HepG2 (cell line): ENCODE measurements at regions not wholly inside any gene's neighbourhood (a gene's known extent, or its start where the extent isn't known, plus 50 kb on each side); places are given as distances from the start of the nearest gene placed in this dataset.

ENCODE experiments used
- BCL3 ChIP-seq: sonication (generic); formaldehyde crosslinking; IDR thresholded peaks from 2 replicates; pipeline ENCODE4 v1.5.1; 2020; ENCODE audit warnings: mild to moderate bottlenecking, missing genetic modification reagents, moderate library complexity
- EED ChIP-seq: sonication (generic); formaldehyde crosslinking; IDR thresholded peaks from 2 replicates; pipeline ENCODE4 v1.5.0; 2020; ENCODE audit warnings: mild to moderate bottlenecking, missing genetic modification reagents
- FOXP1 ChIP-seq, 2 experiments: fragments of 450-650 bp in 1 of 2; IDR thresholded peaks; 2 replicates each; pipeline ENCODE4 v1.6.1; 2017 to 2018; ENCODE audit warnings: antibody characterized with exemption in 1 of 2
- HBP1 ChIP-seq: IDR thresholded peaks from 2 replicates; pipeline ENCODE4 v1.6.1; 2016; ENCODE audit warnings: low read depth, control low read depth
- HES4 ChIP-seq: sonication (generic); formaldehyde crosslinking; IDR thresholded peaks from 2 replicates; pipeline ENCODE4 v1.9.0; 2021; ENCODE audit warnings: mild to moderate bottlenecking, missing genetic modification reagents, borderline replicate concordance
- HOXA3 ChIP-seq: sonication (generic); formaldehyde crosslinking; IDR thresholded peaks from 2 replicates; pipeline ENCODE4 v1.5.0; 2020; ENCODE audit warnings: missing genetic modification reagents
- ISL2 ChIP-seq: sonication (generic); formaldehyde crosslinking; IDR thresholded peaks from 2 replicates; pipeline ENCODE4 v1.5.0; 2020; ENCODE audit warnings: missing genetic modification reagents
- KDM4B ChIP-seq: sonication (generic); formaldehyde crosslinking; IDR thresholded peaks from 2 replicates; pipeline ENCODE4 v1.4.0; 2020; ENCODE audit warnings: missing genetic modification reagents
- KLF11 ChIP-seq: IDR thresholded peaks from 2 replicates; pipeline ENCODE4 v1.6.1; 2016; ENCODE audit warnings: missing compliant biosample characterization
- MED8 ChIP-seq: sonication (generic); formaldehyde crosslinking; IDR thresholded peaks from 2 replicates; pipeline ENCODE4 v1.8.1; 2023; ENCODE audit warnings: mild to moderate bottlenecking, missing genetic modification reagents; ENCODE audit not compliant: insufficient replicate concordance
- NR0B2 ChIP-seq: sonication (generic); formaldehyde crosslinking; IDR thresholded peaks from 2 replicates; pipeline ENCODE4 v1.4.0; 2020; ENCODE audit warnings: mild to moderate bottlenecking, missing genetic modification reagents
- PATZ1 ChIP-seq: sonication (generic); formaldehyde crosslinking; IDR thresholded peaks from 2 replicates; pipeline ENCODE4 v1.4.0; 2020; ENCODE audit warnings: missing genetic modification reagents
- TARDBP ChIP-seq: sonication (generic); formaldehyde crosslinking; IDR thresholded peaks from 2 replicates; pipeline ENCODE4 v1.8.0; 2022; ENCODE audit warnings: mild to moderate bottlenecking, missing genetic modification reagents
- ZNF124 ChIP-seq: sonication (generic); formaldehyde crosslinking; IDR thresholded peaks from 2 replicates; pipeline ENCODE4 v1.4.0; 2020; ENCODE audit warnings: missing genetic modification reagents
- ZNF260 ChIP-seq: sonication (generic); formaldehyde crosslinking; IDR thresholded peaks from 2 replicates; pipeline ENCODE4 v1.4.0; 2020; ENCODE audit warnings: missing genetic modification reagents, low read depth, mild to moderate bottlenecking, borderline replicate concordance
- ZNF317 ChIP-seq: sonication (generic); formaldehyde crosslinking; IDR thresholded peaks from 2 replicates; pipeline ENCODE4 v1.5.0; 2020; ENCODE audit warnings: mild to moderate bottlenecking, missing genetic modification reagents
- ZNF446 ChIP-seq: sonication (generic); formaldehyde crosslinking; IDR thresholded peaks from 2 replicates; pipeline ENCODE4 v1.5.0; 2020; ENCODE audit warnings: mild to moderate bottlenecking, missing genetic modification reagents
- ZNF558 ChIP-seq: sonication (generic); formaldehyde crosslinking; IDR thresholded peaks from 2 replicates; pipeline ENCODE4 v1.9.0; 2022; ENCODE audit warnings: mild to moderate bottlenecking, missing genetic modification reagents, borderline replicate concordance
- ZNF784 ChIP-seq: sonication (generic); formaldehyde crosslinking; IDR thresholded peaks from 2 replicates; pipeline ENCODE4 v1.5.1; 2020; ENCODE audit warnings: missing genetic modification reagents, mild to moderate bottlenecking, borderline replicate concordance
- ZNF790 ChIP-seq: sonication (generic); formaldehyde crosslinking; IDR thresholded peaks from 2 replicates; pipeline ENCODE4 v1.8.0; 2022; ENCODE audit warnings: missing genetic modification reagents, mild to moderate bottlenecking, borderline replicate concordance
- ZUFSP ChIP-seq: sonication (generic); formaldehyde crosslinking; IDR thresholded peaks from 2 replicates; pipeline ENCODE4 v1.9.0; 2021; ENCODE audit warnings: missing genetic modification reagents, mild to moderate bottlenecking, borderline replicate concordance

GRCh38 chr20:50278684-50279531 is 88.3 kb downstream of the CEBPB start (continued):
- TF ChIP-seq ZUFSP (CRISPR knock-in tag) (no peak), FOXP1 (IDR thresholded peaks at IDR 0.05) (no peak), FOXP1 (CRISPR knock-in tag; IDR thresholded peaks at IDR 0.05) (0 out of 2 replicates have a peak, but pooled peaks have one; percentile 13), ZNF260 (CRISPR knock-in tag) (no peak), ZNF317 (no peak), NR0B2 (0 out of 2 replicates have a peak, but pooled peaks have one; percentile 15), EED (CRISPR knock-in tag) (0 out of 2 replicates have a peak, but pooled peaks have one; percentile 55), ZNF446 (no peak), ISL2 (CRISPR knock-in tag) (peak; percentile 75), ZNF784 (peak; percentile 82), ZNF124 (CRISPR knock-in tag) (peak; percentile 89; the same call in 1 of the 2 replicates), HBP1 (CRISPR knock-in tag) (no peak; the same call in 1 of the 2 replicates), ZNF790 (CRISPR knock-in tag) (no peak), BCL3 (peak; percentile 47; the same call in 1 of the 2 replicates), KLF11 (CRISPR knock-in tag) (peak; percentile 70; the same call in 1 of the 2 replicates), ZNF558 (CRISPR knock-in tag) (no peak), PATZ1 (CRISPR knock-in tag) (peak; percentile 75), TARDBP (CRISPR knock-in tag) (peak; percentile 87), MED8 (CRISPR knock-in tag) (peak; percentile 29), HOXA3 (CRISPR knock-in tag) (peak; percentile 76), HES4 (CRISPR knock-in tag) (0 out of 2 replicates have a peak, but pooled peaks have one; percentile 59), KDM4B (CRISPR knock-in tag) (peak; percentile 78)
